Prostate gland (tissue), 2 donors: ENCODE measurements at regions not wholly inside any gene's neighbourhood (a gene's known extent, or its start where the extent isn't known, plus 50 kb on each side); places are given as distances from the start of the nearest gene placed in this dataset.

Experiments used
- CTCF ChIP-seq, 4 experiments: fragments of 200-600 bp in 2 of 4; fragments of 450-650 bp in 2 of 4; sonication (generic) in 2 of 4; IDR thresholded peaks; 1 replicate in 3 of 4; 2 replicates in 1 of 4; pipeline ENCODE4 v1.5.1; 2016 to 2019; ENCODE audit warnings: antibody characterized with exemption in 4 of 4, mild to moderate bottlenecking in 2 of 4, moderate library complexity in 2 of 4
- POLR2A ChIP-seq: fragments of 450-650 bp; IDR thresholded peaks from one replicate; pipeline ENCODE4 v1.6.1; 2016; ENCODE audit warnings: antibody characterized with exemption, mild to moderate bottlenecking
- POLR2AphosphoS5 ChIP-seq: sonication (generic); formaldehyde crosslinking; IDR thresholded peaks from one replicate; pipeline ENCODE4 v1.6.1; 2017; ENCODE audit warnings: antibody characterized with exemption

GRCh38 chr3:188066141-188066540, 87.8 kb upstream of the LPP start:
- TF ChIP-seq CTCF (IDR thresholded peaks at IDR 0.05) (no peak), POLR2A (no peak), POLR2AphosphoS5 (no peak)
